Left renal cortex interstitium (tissue), 4 donors: ENCODE measurements at regions not wholly inside any gene's neighbourhood (a gene's known extent, or its start where the extent isn't known, plus 50 kb on each side); places are given as distances from the start of the nearest gene placed in this dataset.
"Not testable (repeated sequence)": the region's sequence is repeated elsewhere in the genome, so short reads cannot be mapped to it uniquely, and the experiment has no call there.

Experiments used
- DNase-seq, 4 donors: peaks; one replicate each; pipeline ENCODE4 v3.0.0-alpha.2; 2013; ENCODE audit warnings: low read depth in 4 of 4, low spot score in 2 of 4, missing footprints in 1 of 4

DNA sequence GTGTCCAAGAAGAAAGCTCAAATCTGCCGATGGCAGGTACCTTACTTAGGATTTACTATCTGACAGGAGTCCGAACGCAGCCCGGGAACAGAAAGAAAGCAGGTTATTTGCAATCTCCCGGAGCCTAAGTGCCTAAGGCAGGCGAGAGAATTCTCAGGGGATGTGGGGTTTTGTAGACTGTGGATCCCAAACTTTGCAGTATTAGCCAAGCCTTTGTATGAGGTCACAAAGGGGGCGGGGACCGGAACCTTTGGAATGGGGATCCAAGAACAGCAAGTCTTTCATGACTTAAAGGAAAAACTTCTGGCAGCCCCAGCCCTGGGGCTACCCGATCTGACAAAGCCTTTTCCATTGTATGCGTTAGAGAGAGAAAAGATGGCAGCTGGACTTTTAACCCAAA is 80.6 kb upstream of the RUBCNL start:
- not testable (repeated sequence) for DNase-seq

DNA sequence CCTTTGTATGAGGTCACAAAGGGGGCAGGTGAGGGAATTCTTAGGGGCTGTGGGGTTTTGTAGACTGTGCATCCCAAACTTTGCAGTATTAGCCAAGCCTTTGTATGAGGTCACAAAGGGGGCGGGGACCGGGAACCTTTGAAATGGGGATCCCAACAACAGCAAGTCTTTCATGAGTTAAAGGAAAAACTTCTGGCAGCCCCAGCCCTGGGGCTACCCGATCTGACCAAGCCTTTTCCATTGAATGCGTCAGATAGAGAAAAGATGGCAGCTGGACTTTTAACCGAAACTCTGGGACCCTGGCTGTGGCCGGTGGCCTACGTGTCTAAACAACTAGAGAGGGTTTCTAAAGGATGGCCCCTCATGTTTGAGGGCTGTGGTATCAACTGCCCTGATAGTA is 79.0 kb upstream of the RUBCNL start:
- not testable (repeated sequence) for DNase-seq

DNA sequence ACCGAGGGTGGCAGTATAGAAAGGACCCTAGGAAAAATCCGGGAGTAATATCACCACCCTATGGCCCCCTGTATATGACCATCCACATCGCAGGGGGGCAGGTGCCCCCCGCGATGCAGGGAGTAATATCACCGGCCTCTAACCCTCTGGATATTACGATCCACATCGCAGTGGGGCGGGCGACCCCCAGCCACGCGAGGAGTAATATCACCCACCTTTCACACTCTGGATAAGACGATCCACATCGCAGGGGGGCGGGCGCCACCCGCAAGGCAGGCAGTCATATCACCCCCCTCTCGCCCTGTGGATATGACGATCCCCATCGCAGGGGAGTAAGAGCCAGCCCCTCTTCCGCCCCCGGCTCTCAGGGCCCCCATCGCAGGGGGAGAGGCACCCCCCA is 76.7 kb upstream of the RUBCNL start:
- no peak for DNase-seq

DNA sequence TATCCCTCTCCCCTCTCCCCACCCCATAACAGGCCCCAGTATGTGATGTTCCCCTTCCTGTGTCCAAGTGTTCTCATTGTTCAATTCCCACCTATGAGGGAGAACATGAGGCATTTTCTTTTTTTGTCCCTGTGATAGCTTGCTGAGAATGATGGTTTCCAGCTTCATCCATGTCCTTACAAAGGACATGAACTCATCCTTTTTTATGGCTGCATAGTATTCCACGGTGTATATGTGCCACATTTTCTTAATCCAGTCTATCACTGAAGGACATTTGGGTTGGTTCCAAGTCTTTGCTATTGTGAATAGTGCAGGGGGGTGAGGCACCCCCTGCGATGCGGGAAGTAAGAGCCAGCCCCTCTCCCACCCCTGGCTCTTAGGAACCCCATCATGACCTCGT is 73.2 kb upstream of the RUBCNL start:
- not testable (repeated sequence) for DNase-seq

DNA sequence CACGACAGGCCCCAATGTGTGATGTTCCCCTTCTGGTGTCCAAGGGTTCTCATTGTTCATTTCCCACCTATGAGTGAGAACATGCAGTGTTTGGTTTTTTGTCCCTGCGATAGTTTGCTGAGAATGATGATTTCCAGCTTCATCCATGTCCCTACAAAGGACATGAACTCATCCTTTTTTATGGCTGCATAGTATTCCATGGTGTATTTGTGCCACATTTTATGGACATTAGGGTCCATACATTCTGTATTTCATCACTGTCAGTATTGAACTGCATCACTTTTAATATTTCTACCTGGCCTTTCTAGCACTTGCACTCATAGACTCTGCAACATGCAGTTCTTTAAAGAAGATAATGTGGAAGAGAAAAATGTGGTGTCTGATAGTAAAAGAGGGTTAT is 70.2 kb upstream of the RUBCNL start:
- DNase-seq, result not testable (repeated sequence)

DNA sequence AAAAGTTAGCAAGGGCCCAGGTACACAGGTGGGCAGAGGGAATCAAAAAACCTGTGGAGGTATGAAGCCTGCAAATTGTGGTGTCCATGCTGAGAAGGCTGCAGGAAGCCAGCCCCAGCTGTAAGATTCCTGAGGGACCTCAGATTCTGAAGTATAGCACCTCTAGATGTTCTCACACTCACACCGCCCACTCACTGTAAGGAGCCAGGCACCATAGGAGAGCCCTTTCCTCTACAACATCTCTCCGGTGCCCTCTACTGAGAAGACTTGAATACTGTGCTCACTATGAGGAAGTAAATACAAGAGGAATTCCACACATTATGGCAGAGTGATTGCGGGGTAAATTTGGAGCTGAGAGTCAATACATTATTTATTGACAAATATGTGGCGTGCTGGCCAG is 68.9 kb upstream of the RUBCNL start:
- not testable (repeated sequence) for DNase-seq

DNA sequence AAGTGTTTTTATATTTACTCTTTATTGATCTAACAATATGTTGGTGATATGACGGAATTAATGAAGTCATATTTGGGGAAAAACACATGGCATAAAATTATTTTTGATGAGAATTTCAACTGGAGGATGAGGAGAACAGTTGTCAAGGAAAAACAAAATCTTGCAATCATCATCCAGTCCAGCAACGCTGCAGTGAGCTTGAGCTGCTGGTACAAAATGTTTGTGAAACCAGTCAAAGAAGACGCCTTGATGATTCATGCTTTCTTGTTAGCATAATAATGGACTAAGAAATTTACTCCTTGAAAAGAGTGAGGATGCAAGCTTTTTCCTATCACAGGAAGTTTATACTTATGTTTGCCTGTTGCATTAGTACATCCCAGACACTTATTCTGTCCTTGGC is 64.1 kb upstream of the RUBCNL start:
- not testable (repeated sequence) for DNase-seq

DNA sequence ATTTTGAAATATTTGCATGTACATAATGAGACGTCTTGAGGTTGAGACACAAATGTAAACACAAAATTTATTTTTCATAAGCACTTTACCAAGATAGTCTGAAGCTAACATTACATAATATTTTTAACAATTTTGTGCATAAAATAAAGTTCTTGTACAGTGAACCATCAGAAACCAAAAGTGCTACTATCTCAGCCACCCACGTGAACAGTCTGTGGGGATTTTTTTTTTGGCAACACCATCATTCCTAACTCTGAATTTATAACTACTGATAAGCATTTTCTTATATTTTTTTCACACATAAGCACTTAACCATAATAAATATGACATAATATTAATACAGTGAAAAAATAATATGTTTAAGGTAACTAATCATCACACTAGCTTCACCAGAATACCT is 62.9 kb upstream of the RUBCNL start:
- not testable (repeated sequence) for DNase-seq

DNA sequence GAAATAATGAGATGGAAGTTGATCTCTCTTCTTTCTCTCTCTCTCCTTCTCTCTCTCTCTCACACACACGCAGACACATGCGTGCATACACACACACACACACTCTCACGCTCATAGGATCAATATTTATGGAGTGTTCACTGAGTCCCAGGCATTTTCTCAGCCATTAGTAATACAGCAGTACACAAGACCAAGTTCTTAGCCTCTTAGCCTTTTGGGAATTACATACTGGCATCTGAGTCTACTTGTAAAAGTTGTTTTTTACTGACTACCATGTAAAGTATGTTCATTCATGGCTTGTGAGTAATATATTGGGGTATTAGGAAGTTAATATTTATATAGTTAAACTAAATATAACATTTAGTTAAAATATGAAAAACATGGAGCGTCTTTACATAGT is 61.1 kb upstream of the RUBCNL start:
- not testable (repeated sequence) for DNase-seq

DNA sequence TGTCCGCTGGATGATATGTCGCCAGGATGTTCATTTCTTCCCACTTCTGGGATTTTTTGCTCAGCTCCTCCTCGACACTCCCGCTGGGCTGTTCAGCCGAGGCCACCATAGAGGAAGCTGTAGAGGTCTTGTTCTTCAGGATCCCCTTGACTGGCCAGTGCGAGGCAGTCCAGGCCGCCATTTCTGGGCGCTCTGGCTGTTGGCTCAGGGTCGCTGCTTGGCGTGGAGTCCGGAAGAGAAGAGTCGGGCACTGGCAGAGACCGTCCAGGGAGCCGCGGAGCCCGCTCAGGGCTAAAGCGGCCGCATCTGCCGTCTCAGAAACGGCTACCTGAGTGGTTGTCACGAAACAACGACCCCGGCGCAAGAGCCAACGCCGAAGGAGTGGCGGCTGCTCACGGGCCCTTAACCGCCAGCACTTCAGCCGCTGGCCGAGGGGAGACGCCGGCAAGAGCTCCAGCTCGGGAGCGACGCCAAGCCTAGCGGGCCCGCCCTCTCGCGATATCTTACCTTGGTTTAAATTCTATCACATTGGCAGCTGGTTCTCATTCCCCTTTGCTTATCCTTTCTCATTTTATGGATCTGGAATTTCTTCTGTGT is 50.9 kb upstream of the RUBCNL start:
- DNase-seq, result not testable (repeated sequence)
